CD14-positive monocyte (primary cell): ENCODE measurements at regions not wholly inside any gene's neighbourhood (a gene's known extent, or its start where the extent isn't known, plus 50 kb on each side); places are given as distances from the start of the nearest gene placed in this dataset.

ENCODE experiments used
- DNase-seq, 3 donors: peaks; one replicate each; pipeline ENCODE4 v3.0.0-alpha.2; 2011 to 2022
- H2AFZ ChIP-seq: 2 replicates; pipeline ENCODE4 v1.6.0; 2012; ENCODE audit warnings: mild to moderate bottlenecking, low read depth, low read length, inconsistent platforms; ENCODE audit not compliant: insufficient read depth, poor library complexity, severe bottlenecking
- H3K27ac ChIP-seq, 2 donors: 1 replicate in 1 of 2; 2 replicates in 1 of 2; pipeline ENCODE4 v1.5.1; 2012 to 2013; ENCODE audit warnings: low read length in 2 of 2, control low read depth in 1 of 2, inconsistent platforms in 1 of 2, low read depth in 1 of 2, mild to moderate bottlenecking in 1 of 2
- H3K27me3 ChIP-seq, 2 donors: one replicate each; pipeline versions ENCODE4 v1.6.0 to v1.6.1; 2011 to 2013; ENCODE audit warnings: low read length in 2 of 2; ENCODE audit not compliant: control insufficient read depth in 2 of 2, insufficient read depth in 2 of 2
- H3K36me3 ChIP-seq, 2 donors: replicated peaks in 1 of 2; 1 replicate in 1 of 2; 2 replicates in 1 of 2; pipeline versions ENCODE4 v1.5.1 to v1.6.1; 2012 to 2013; ENCODE audit warnings: low read length in 2 of 2, control low read depth in 1 of 2, inconsistent platforms in 1 of 2, mild to moderate bottlenecking in 1 of 2; ENCODE audit not compliant: insufficient read depth in 2 of 2, control insufficient read depth in 1 of 2
- H3K4me1 ChIP-seq, 2 donors: 1 replicate in 1 of 2; 2 replicates in 1 of 2; pipeline versions ENCODE4 v1.5.1 to v1.6.1; 2012 to 2013; ENCODE audit warnings: low read length in 2 of 2, control low read depth in 1 of 2, inconsistent platforms in 1 of 2, mild to moderate bottlenecking in 1 of 2, moderate library complexity in 1 of 2; ENCODE audit not compliant: insufficient read depth in 2 of 2, control insufficient read depth in 1 of 2
- H3K4me2 ChIP-seq: replicated peaks from 2 replicates; pipeline ENCODE3; 2012; ENCODE audit warnings: low read length, moderate library complexity, mild to moderate bottlenecking; ENCODE audit not compliant: poor library complexity, severe bottlenecking; ENCODE audit errors: extremely low read depth
- H3K4me3 ChIP-seq, 3 experiments: fragments of 200-600 bp in 1 of 3; sonication (generic) in 1 of 3; replicated peaks in 1 of 3; 1 replicate in 2 of 3; 2 replicates in 1 of 3; pipeline ENCODE4 v1.5.1; 2011 to 2013; ENCODE audit warnings: low read length in 3 of 3, mild to moderate bottlenecking in 3 of 3, control low read depth in 2 of 3, low read depth in 2 of 3, inconsistent platforms in 1 of 3, moderate library complexity in 1 of 3
- H3K79me2 ChIP-seq: 2 replicates; pipeline ENCODE4 v1.6.0; 2012; ENCODE audit warnings: mild to moderate bottlenecking, control low read depth, inconsistent platforms, low read length, moderate library complexity; ENCODE audit not compliant: insufficient read depth
- H3K9ac ChIP-seq: 2 replicates; pipeline ENCODE4 v1.6.0; 2017; ENCODE audit warnings: low read length, mild to moderate bottlenecking; ENCODE audit not compliant: insufficient read depth, poor library complexity, severe bottlenecking
- H3K9me3 ChIP-seq, 2 donors: replicated peaks in 1 of 2; 1 replicate in 1 of 2; 2 replicates in 1 of 2; pipeline versions ENCODE4 v1.5.1 to v1.6.1; 2012 to 2013; ENCODE audit warnings: low read length in 2 of 2, control low read depth in 1 of 2; ENCODE audit not compliant: control insufficient read depth in 1 of 2, insufficient read depth in 1 of 2
- H4K20me1 ChIP-seq: 2 replicates; pipeline ENCODE4 v1.6.0; 2012; ENCODE audit warnings: mild to moderate bottlenecking, low read length, control low read depth, moderate library complexity; ENCODE audit not compliant: insufficient read depth
- H3K27ac Mint-ChIP-seq, 7 donors: one replicate each; pipeline ENCODE4 v1.8.0; 2020; ENCODE audit warnings: mild to moderate bottlenecking in 7 of 7, mixed read lengths in 7 of 7, moderate library complexity in 6 of 7, inconsistent platforms in 2 of 7
- H3K27me3 Mint-ChIP-seq, 3 donors: one replicate each; pipeline ENCODE4 v1.8.0; 2021 to 2022; ENCODE audit warnings: low read depth in 3 of 3, mild to moderate bottlenecking in 3 of 3, mixed read lengths in 3 of 3, moderate library complexity in 3 of 3, inconsistent platforms in 1 of 3
- H3K36me3 Mint-ChIP-seq, 2 donors: one replicate each; pipeline ENCODE4 v1.8.0; 2020; ENCODE audit warnings: mixed read lengths in 2 of 2, inconsistent platforms in 1 of 2, mild to moderate bottlenecking in 1 of 2
- H3K4me1 Mint-ChIP-seq: one replicate; pipeline ENCODE4 v1.8.0; 2020; ENCODE audit warnings: mild to moderate bottlenecking, mixed read lengths
- H3K4me3 Mint-ChIP-seq, 2 donors: one replicate each; pipeline ENCODE4 v1.8.0; 2020; ENCODE audit warnings: mild to moderate bottlenecking in 2 of 2, mixed read lengths in 2 of 2, moderate library complexity in 1 of 2
- H3K9me3 Mint-ChIP-seq, 7 donors: one replicate each; pipeline ENCODE4 v1.8.0; 2020 to 2022; ENCODE audit warnings: mixed read lengths in 7 of 7, mild to moderate bottlenecking in 6 of 7, moderate library complexity in 6 of 7, inconsistent platforms in 2 of 7
- CTCF ChIP-seq: fragments of 200-600 bp; IDR thresholded peaks from one replicate; pipeline ENCODE4 v1.8.0; 2022; ENCODE audit warnings: antibody characterized with exemption, mild to moderate bottlenecking
- WGBS: methylation state at CpG from one replicate; pipeline ENCODE4 v1.1.5; 2013; ENCODE audit warnings: missing lambda C conversion rate; ENCODE audit not compliant: insufficient coverage; 5-methylcytosine and 5-hydroxymethylcytosine counted together
- intact Hi-C, 2 donors: fragments of 100-400 bp; cut with micrococcal nuclease; formaldehyde crosslinking; loops; one replicate each; pipeline versions ENCODE4 v1.15.0 to v1.15.1; 2023

DNA sequence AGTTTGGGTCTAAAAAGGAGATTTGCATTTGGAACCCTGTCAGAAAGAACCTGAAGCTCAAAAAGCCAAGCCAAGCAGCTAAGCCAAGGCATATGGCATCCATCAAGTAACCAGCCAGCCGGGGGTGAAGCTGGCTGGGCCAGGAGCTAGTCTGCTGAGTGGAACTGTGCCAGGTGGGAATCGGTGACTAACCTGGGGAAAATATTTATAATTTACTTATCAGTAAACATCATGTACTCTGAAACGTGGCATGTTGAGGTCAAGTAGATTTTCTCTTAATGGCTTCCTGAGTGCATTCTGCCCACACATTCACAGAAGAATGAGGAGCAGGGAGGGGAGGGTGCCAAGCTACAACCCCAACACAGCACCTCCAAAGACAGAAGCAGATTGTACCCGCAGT lies 70.5 kb upstream of the SESN3 start:
- no peak for DNase-seq
- Mint-ChIP-seq H3K27ac (no peak overlapping the region), H3K9me3 (peaks cover 0 to 2% (median 0%) of the 10 kb centered on the region in 7 donors)

DNA sequence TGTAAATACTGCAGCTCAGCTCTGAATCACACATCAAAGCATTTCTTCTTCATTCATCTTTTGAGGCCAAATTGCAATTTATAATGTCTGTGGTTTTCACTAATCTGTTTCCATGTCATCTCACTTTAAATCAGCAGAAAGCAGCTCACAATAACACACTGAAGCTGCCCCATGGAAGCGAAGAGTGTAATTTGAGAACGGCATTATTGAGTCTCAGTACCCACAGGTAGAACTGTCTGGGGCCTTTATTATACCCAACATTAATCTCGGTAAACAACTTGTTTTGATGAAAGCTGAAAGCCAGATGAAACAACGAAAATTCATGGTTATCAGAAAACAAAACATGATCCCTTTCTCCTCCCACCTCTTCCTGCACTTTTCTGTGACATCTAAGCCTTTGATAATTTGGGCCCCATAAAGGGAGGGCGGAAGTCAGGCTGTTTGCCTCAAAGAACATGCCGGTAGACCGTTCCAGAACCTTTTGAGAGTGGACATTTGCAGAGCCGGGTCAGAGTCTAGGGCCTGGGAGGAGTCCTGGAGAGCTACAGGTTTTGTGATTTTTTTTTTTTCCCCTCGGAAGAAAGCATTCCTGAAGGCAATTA lies 68.2 kb upstream of the SESN3 start:
- H3K27ac Mint-ChIP-seq = no peak overlapping the region
- DNase-seq = no peak
- no peak overlapping the region for H3K9ac ChIP-seq
- H3K4me2 ChIP-seq = no peak overlapping the region
- H3K27me3 Mint-ChIP-seq = peaks cover 0 to 4% (median 4%) of the 10 kb centered on the region in 3 donors
- no peak overlapping the region for H3K4me3 Mint-ChIP-seq
- H3K9me3 ChIP-seq = no peaks in the 10 kb centered on the region
- no peaks in the 10 kb centered on the region for H4K20me1 ChIP-seq
- H3K27ac ChIP-seq = no peak overlapping the region
- H2AFZ ChIP-seq = no peak overlapping the region
- peaks cover 45% of the 10 kb centered on the region for H3K4me1 Mint-ChIP-seq
- no peaks in the 10 kb centered on the region for H3K27me3 ChIP-seq
- intact Hi-C loops = loop anchor here in 1 of 2 donors (10.0 kb wide), 1 partner anchor 66 kb away; no protein-coding TSS in a partner anchor
- TF ChIP-seq CTCF = no peak
- peaks cover 35 to 37% of the 10 kb centered on the region in 2 donors for H3K4me1 ChIP-seq
- H3K36me3 ChIP-seq = no peaks in the 10 kb centered on the region
- H3K36me3 Mint-ChIP-seq = peaks cover 0 to 3% of the 10 kb centered on the region in 2 donors
- no peaks in the 10 kb centered on the region for H3K79me2 ChIP-seq
- H3K4me3 ChIP-seq = no peak overlapping the region
- peaks cover 0 to 2% (median 0%) of the 10 kb centered on the region in 7 donors for H3K9me3 Mint-ChIP-seq
- WGBS = 100% methylated on average over 4 of the region's 9 CpGs

More for the DNA sequence above, 70.5 kb upstream of the SESN3 start:
- peaks cover 17% of the 10 kb centered on the region in 2 donors for H3K4me1 ChIP-seq
- H2AFZ ChIP-seq = no peak overlapping the region
- WGBS = no CpG with 5 or more reads among the region's 4 CpGs
- peaks cover 3 to 4% of the 10 kb centered on the region in 2 donors for H3K36me3 Mint-ChIP-seq
- no peak overlapping the region for H3K4me2 ChIP-seq
- no peak overlapping the region for H3K9ac ChIP-seq
- no peaks in the 10 kb centered on the region for H3K79me2 ChIP-seq
- TF ChIP-seq CTCF = no peak
- H3K9me3 ChIP-seq = no peaks in the 10 kb centered on the region
- H3K4me1 Mint-ChIP-seq = peaks cover 29% of the 10 kb centered on the region
- no peak overlapping the region for H3K27ac ChIP-seq
- no peaks in the 10 kb centered on the region for H4K20me1 ChIP-seq
- intact Hi-C loops = no loop called here
- no peaks in the 10 kb centered on the region for H3K36me3 ChIP-seq
- no peaks in the 10 kb centered on the region for H3K27me3 ChIP-seq
- no peak overlapping the region for H3K4me3 Mint-ChIP-seq
- H3K27me3 Mint-ChIP-seq = peaks cover 0 to 4% (median 2%) of the 10 kb centered on the region in 3 donors
- no peak overlapping the region for H3K4me3 ChIP-seq
